IMR-90 (cell line): ENCODE measurements at regions not wholly inside any gene's neighbourhood (a gene's known extent, or its start where the extent isn't known, plus 50 kb on each side); places are given as distances from the start of the nearest gene placed in this dataset.

Experiments used
- ATAC-seq: fragments of 200-7000 bp; cut with Tn5 transposase; 2 replicates; pipeline ENCODE4 v1.9.1; 2020; ENCODE audit warnings: low read depth, mild to moderate bottlenecking, moderate library complexity
- BruUV-seq: library from RNA; stranded (reverse); fragments of 400-500 nt; replicated peaks from 2 replicates; lab custom pipeline; 2021; lab: Mats Ljungman, UMichigan
- CTCF ChIA-PET: fragments of 300-600 bp; formaldehyde crosslinking; extraction: SDS; loops from one replicate; lab custom pipeline; 2021; ENCODE audit warnings: antibody characterized with exemption; lab: Yijun Ruan, JAX
- POLR2A ChIA-PET: fragments of 300-600 bp; sonication (Branson Sonifier 250); formaldehyde crosslinking; loops from one replicate; lab custom pipeline; 2022; ENCODE audit warnings: antibody characterized with exemption; ENCODE audit not compliant: unreplicated experiment; lab: Charles Lee
- DNase-seq: peaks from one replicate; pipeline ENCODE4 v3.0.0; 2013
- H2AFZ ChIP-seq: replicated peaks from 2 replicates; pipeline ENCODE3; 2013; ENCODE audit warnings: low read length, mild to moderate bottlenecking; ENCODE audit not compliant: poor library complexity
- H2AK5ac ChIP-seq: 2 replicates; pipeline ENCODE4 v1.6.1; 2013; ENCODE audit warnings: low read depth, low read length, inconsistent platforms
- H2AK9ac ChIP-seq: replicated peaks from 2 replicates; pipeline ENCODE3; 2013; ENCODE audit warnings: mild to moderate bottlenecking, low read depth, low read length, moderate library complexity; ENCODE audit not compliant: poor library complexity
- H2BK120ac ChIP-seq: 2 replicates; pipeline ENCODE4 v1.6.1; 2013; ENCODE audit warnings: low read depth, low read length, inconsistent platforms
- H2BK15ac ChIP-seq: 3 replicates; pipeline ENCODE4 v1.6.1; 2013; ENCODE audit warnings: low read depth, low read length, inconsistent platforms
- H2BK20ac ChIP-seq: 2 replicates; pipeline ENCODE4 v1.6.1; 2013; ENCODE audit warnings: low read depth, mild to moderate bottlenecking, inconsistent platforms, low read length, moderate library complexity
- H2BK5ac ChIP-seq: 2 replicates; pipeline ENCODE4 v1.6.1; 2013; ENCODE audit warnings: mild to moderate bottlenecking, low read depth, low read length, inconsistent platforms; ENCODE audit not compliant: poor library complexity, severe bottlenecking
- H3K14ac ChIP-seq: replicated peaks from 2 replicates; pipeline ENCODE4 v1.6.1; 2013; ENCODE audit warnings: low read depth, low read length, inconsistent platforms
- H3K18ac ChIP-seq: 2 replicates; pipeline ENCODE4 v1.6.1; 2013; ENCODE audit warnings: low read depth, low read length, control low read depth
- H3K23ac ChIP-seq: 2 replicates; pipeline ENCODE4 v1.6.1; 2013; ENCODE audit warnings: low read depth, low read length, inconsistent platforms
- H3K27ac ChIP-seq: 2 replicates; pipeline ENCODE4 v1.5.1; 2013; ENCODE audit warnings: mild to moderate bottlenecking, control low read depth, low read length; ENCODE audit not compliant: insufficient read depth
- H3K27me3 ChIP-seq: 2 replicates; pipeline ENCODE4 v1.6.1; 2013; ENCODE audit warnings: low read length; ENCODE audit not compliant: control insufficient read depth, insufficient read depth
- H3K36me3 ChIP-seq: 2 replicates; pipeline ENCODE4 v1.6.1; 2013; ENCODE audit warnings: low read length, mixed read lengths; ENCODE audit not compliant: control insufficient read depth, insufficient read depth
- H3K4ac ChIP-seq: 2 replicates; pipeline ENCODE4 v1.6.1; 2013; ENCODE audit warnings: low read depth, low read length, inconsistent platforms
- H3K4me1 ChIP-seq: 2 replicates; pipeline ENCODE4 v1.6.1; 2013; ENCODE audit warnings: low read length, mixed read lengths; ENCODE audit not compliant: control insufficient read depth, insufficient read depth
- H3K4me2 ChIP-seq: 2 replicates; pipeline ENCODE4 v1.6.1; 2013; ENCODE audit warnings: low read depth, mild to moderate bottlenecking, control low read depth, low read length, moderate library complexity
- H3K4me3 ChIP-seq: 2 replicates; pipeline ENCODE4 v1.5.1; 2013; ENCODE audit warnings: low read depth, mild to moderate bottlenecking, control low read depth, low read length, moderate library complexity; ENCODE audit not compliant: insufficient read depth
- H3K56ac ChIP-seq: 2 replicates; pipeline ENCODE4 v1.6.1; 2013; ENCODE audit warnings: low read length, inconsistent platforms; ENCODE audit not compliant: insufficient read depth; ENCODE audit errors: extremely low read depth
- H3K79me1 ChIP-seq, 2 experiments: 2 replicates each; pipeline ENCODE4 v1.6.1; 2013; ENCODE audit warnings: low read length in 2 of 2, inconsistent platforms in 1 of 2, low read depth in 1 of 2
- H3K9ac ChIP-seq: 2 replicates; pipeline ENCODE4 v1.6.1; 2013; ENCODE audit warnings: low read depth, low read length, control low read depth
- H3K9me1 ChIP-seq: 2 replicates; pipeline ENCODE4 v1.6.1; 2013; ENCODE audit warnings: low read length, inconsistent platforms; ENCODE audit not compliant: insufficient read depth
- H3K9me3 ChIP-seq: 2 replicates; pipeline ENCODE4 v1.6.1; 2013; ENCODE audit warnings: low read length; ENCODE audit not compliant: control insufficient read depth, insufficient read depth
- H4K20me1 ChIP-seq: 2 replicates; pipeline ENCODE4 v1.6.1; 2013; ENCODE audit warnings: low read length, inconsistent platforms; ENCODE audit not compliant: insufficient read depth
- H4K5ac ChIP-seq: 2 replicates; pipeline ENCODE4 v1.6.1; 2013; ENCODE audit warnings: mild to moderate bottlenecking, low read depth, low read length, control low read depth
- H4K8ac ChIP-seq, 2 experiments: 2 replicates each; pipeline ENCODE4 v1.6.1; 2013; ENCODE audit warnings: low read depth in 2 of 2, low read length in 2 of 2, control low read depth in 1 of 2, inconsistent platforms in 1 of 2
- H4K91ac ChIP-seq: 2 replicates; pipeline ENCODE4 v1.6.1; 2013; ENCODE audit warnings: low read depth, low read length, inconsistent platforms; ENCODE audit not compliant: insufficient read depth
- CEBPB ChIP-seq: IDR thresholded peaks from 2 replicates; pipeline ENCODE4 v1.6.1; 2012; ENCODE audit warnings: low read depth, low read length, improper control_type of control experiment
- MXI1 ChIP-seq: IDR thresholded peaks from 2 replicates; pipeline ENCODE4 v1.6.1; 2012; ENCODE audit warnings: low read depth, mild to moderate bottlenecking, low read length, moderate library complexity, borderline replicate concordance
- WGBS, 2 experiments: methylation state at CpG; one replicate each; pipeline versions ENCODE4 v1.1.5 to v1.1.7; 2013; ENCODE audit warnings: missing lambda C conversion rate in 2 of 2; ENCODE audit not compliant: insufficient read length in 1 of 2; ENCODE audit errors: extremely low coverage in 2 of 2; 5-methylcytosine and 5-hydroxymethylcytosine counted together
- dilution Hi-C: fragments of 300-500 bp; cut with HindIII; formaldehyde crosslinking; loops from one replicate; pipeline ENCODE4 v1.14.3; 2018; ENCODE audit warnings: low sequenced_read_pairs; ENCODE audit not compliant: unreplicated experiment
- in situ Hi-C: fragments of 300-500 bp; cut with MboI; formaldehyde crosslinking; loops from 3 replicates; pipeline ENCODE4 v1.14.3; 2019; ENCODE audit warnings: low sequenced_read_pairs, inconsistent platforms, mixed read lengths
- intact Hi-C: fragments of 100-400 bp; cut with micrococcal nuclease; formaldehyde crosslinking; loops from 2 replicates; pipeline ENCODE4 v1.10.0; 2022
- TF ChIP-seq, protein P1 (sequence below): conservative IDR thresholded peaks from 2 replicates; pipeline ENCODE4 v1.5.1; 2012; ENCODE audit warnings: mild to moderate bottlenecking, low read depth, low read length, improper control_type of control experiment

DNA sequence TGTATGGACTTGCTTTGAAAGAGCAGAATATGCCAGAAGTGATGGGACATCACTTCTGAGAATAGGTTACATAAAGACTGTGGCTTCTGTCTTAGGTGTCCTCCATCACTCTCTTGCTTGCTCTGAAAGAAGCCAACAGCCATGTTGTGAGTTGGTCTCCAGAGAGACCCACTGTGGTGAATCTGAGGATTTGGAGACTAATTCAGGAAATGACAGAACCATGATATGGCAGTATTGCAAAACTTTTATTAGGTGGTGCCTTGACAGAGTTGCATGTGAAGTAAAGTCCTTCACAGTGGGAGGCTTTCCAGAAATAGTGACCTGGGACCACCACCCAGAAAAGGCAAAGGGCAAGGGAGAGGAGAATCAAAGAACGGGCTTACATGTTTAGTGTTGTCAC is 628.6 kb downstream of the KCNT2 start:
- ATAC-seq (no peak), DNase-seq (no peak)
- H3K9me1 ChIP-seq: no peaks in the 10 kb centered on the region
- intact Hi-C loops (no loop called here), in situ Hi-C loops (no loop called here), dilution Hi-C loops (no loop called here)
- no peak overlapping the region for H2AK5ac ChIP-seq
- no peaks in the 10 kb centered on the region for H3K79me1 ChIP-seq
- no peak overlapping the region for H3K23ac ChIP-seq
- H4K5ac ChIP-seq: no peak overlapping the region
- no peaks in the 10 kb centered on the region for H3K4me1 ChIP-seq
- no peak overlapping the region for H3K4ac ChIP-seq
- BruUV-seq: no TSS peak
- H3K18ac ChIP-seq: no peak overlapping the region
- no peak for TF ChIP-seq CEBPB
- no peak for TF ChIP-seq MXI1
- TF ChIP-seq, protein P1, sequence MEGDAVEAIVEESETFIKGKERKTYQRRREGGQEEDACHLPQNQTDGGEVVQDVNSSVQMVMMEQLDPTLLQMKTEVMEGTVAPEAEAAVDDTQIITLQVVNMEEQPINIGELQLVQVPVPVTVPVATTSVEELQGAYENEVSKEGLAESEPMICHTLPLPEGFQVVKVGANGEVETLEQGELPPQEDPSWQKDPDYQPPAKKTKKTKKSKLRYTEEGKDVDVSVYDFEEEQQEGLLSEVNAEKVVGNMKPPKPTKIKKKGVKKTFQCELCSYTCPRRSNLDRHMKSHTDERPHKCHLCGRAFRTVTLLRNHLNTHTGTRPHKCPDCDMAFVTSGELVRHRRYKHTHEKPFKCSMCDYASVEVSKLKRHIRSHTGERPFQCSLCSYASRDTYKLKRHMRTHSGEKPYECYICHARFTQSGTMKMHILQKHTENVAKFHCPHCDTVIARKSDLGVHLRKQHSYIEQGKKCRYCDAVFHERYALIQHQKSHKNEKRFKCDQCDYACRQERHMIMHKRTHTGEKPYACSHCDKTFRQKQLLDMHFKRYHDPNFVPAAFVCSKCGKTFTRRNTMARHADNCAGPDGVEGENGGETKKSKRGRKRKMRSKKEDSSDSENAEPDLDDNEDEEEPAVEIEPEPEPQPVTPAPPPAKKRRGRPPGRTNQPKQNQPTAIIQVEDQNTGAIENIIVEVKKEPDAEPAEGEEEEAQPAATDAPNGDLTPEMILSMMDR: no peak
- no peak overlapping the region for H3K4me2 ChIP-seq
- ChIA-PET CTCF (no interaction called here), POLR2A (no interaction called here)
- H2BK20ac ChIP-seq: no peak overlapping the region
- no peaks in the 10 kb centered on the region for H3K27me3 ChIP-seq
- no peak overlapping the region for H4K8ac ChIP-seq
- H2BK15ac ChIP-seq: no peak overlapping the region
- H3K36me3 ChIP-seq: no peaks in the 10 kb centered on the region
- H3K56ac ChIP-seq: no peak overlapping the region
- no peak overlapping the region for H3K9ac ChIP-seq
- H3K9me3 ChIP-seq: no peaks in the 10 kb centered on the region
- H2BK5ac ChIP-seq: no peak overlapping the region
- no peak overlapping the region for H2AFZ ChIP-seq
- H2AK9ac ChIP-seq: no peak overlapping the region
- no peak overlapping the region for H3K14ac ChIP-seq
- no peak overlapping the region for H3K27ac ChIP-seq
- H4K20me1 ChIP-seq: no peaks in the 10 kb centered on the region
- H4K91ac ChIP-seq: no peak overlapping the region
- H2BK120ac ChIP-seq: no peak overlapping the region
- no peak overlapping the region for H3K4me3 ChIP-seq
- WGBS, 2 experiments: no CpG with 5 or more reads among the region's 1 CpG
